WTC11 (cell line): ENCODE measurements at regions not wholly inside any gene's neighbourhood (a gene's known extent, or its start where the extent isn't known, plus 50 kb on each side); places are given as distances from the start of the nearest gene placed in this dataset.

Experiments used
- ATAC-seq: fragments of 200-7000 bp; cut with Tn5 transposase; 2 replicates; pipeline ENCODE4 v1.10.0; 2021; ENCODE audit warnings: mild to moderate bottlenecking, moderate library complexity
- CTCF ChIA-PET: fragments of 300-600 bp; sonication (Branson Sonifier 250); formaldehyde crosslinking; loops from one replicate; lab custom pipeline; 2021; ENCODE audit warnings: antibody characterized with exemption; lab: Charles Lee
- POLR2A ChIA-PET: fragments of 350-600 bp; sonication (Branson Sonifier 250); formaldehyde crosslinking; loops from one replicate; lab custom pipeline; 2021; ENCODE audit warnings: antibody characterized with exemption; lab: Charles Lee
- DNase-seq: peaks from one replicate; pipeline ENCODE4 v3.0.0; 2021; ENCODE audit warnings: low spot score
- H3K27ac Mint-ChIP-seq: 2 replicates; pipeline ENCODE4 v1.8.0; 2021; ENCODE audit warnings: mixed read lengths
- H3K27me3 Mint-ChIP-seq: 2 replicates; pipeline ENCODE4 v1.8.0; 2021; ENCODE audit warnings: low read depth, mild to moderate bottlenecking, moderate library complexity, mixed read lengths
- H3K36me3 Mint-ChIP-seq: 2 replicates; pipeline ENCODE4 v1.8.0; 2021; ENCODE audit warnings: mixed read lengths
- H3K4me1 Mint-ChIP-seq: 2 replicates; pipeline ENCODE4 v1.8.0; 2022; ENCODE audit warnings: mixed read lengths
- H3K4me3 Mint-ChIP-seq: 2 replicates; pipeline ENCODE4 v1.8.0; 2021; ENCODE audit warnings: mild to moderate bottlenecking, moderate library complexity, mixed read lengths
- H3K9me3 Mint-ChIP-seq: 2 replicates; pipeline ENCODE4 v1.8.0; 2021; ENCODE audit warnings: mixed read lengths
- ETV6 ChIP-seq: sonication (generic); formaldehyde crosslinking; IDR thresholded peaks from 2 replicates; pipeline ENCODE4 v1.8.1; 2022; ENCODE audit warnings: mild to moderate bottlenecking, missing genetic modification reagents
- GTF2I ChIP-seq: fragments of 250-450 bp; sonication (Bioruptor Pico); conservative IDR thresholded peaks from 2 replicates; pipeline ENCODE4 v1.4.0; 2021; ENCODE audit warnings: mild to moderate bottlenecking
- JAZF1 ChIP-seq: fragments of 250-450 bp; sonication (Bioruptor Pico); IDR thresholded peaks from 2 replicates; pipeline ENCODE4 v1.9.0; 2021; ENCODE audit warnings: moderate library complexity, mild to moderate bottlenecking, inconsistent platforms
- SMAD3 ChIP-seq: sonication (generic); formaldehyde crosslinking; IDR thresholded peaks from 2 replicates; pipeline ENCODE4 v1.8.0; 2022; ENCODE audit warnings: missing genetic modification reagents, mild to moderate bottlenecking, borderline replicate concordance
- SMAD4 ChIP-seq: sonication (generic); formaldehyde crosslinking; IDR thresholded peaks from 2 replicates; pipeline ENCODE4 v1.8.0; 2022; ENCODE audit warnings: mild to moderate bottlenecking, missing genetic modification reagents
- ZNF317 ChIP-seq: sonication (generic); formaldehyde crosslinking; IDR thresholded peaks from 2 replicates; pipeline ENCODE4 v1.8.1; 2023; ENCODE audit warnings: low read depth, mild to moderate bottlenecking, moderate library complexity, missing genetic modification reagents, borderline replicate concordance
- ZNF671 ChIP-seq: fragments of 250-450 bp; sonication (Bioruptor Pico); IDR thresholded peaks from 2 replicates; pipeline ENCODE4 v1.8.0; 2021; ENCODE audit warnings: mild to moderate bottlenecking
- TF ChIP-seq, protein P1 (sequence below): sonication (generic); formaldehyde crosslinking; IDR thresholded peaks from 2 replicates; pipeline ENCODE4 v1.8.0; 2023; ENCODE audit warnings: mild to moderate bottlenecking, missing genetic modification reagents
- TF ChIP-seq, protein P2 (sequence below): fragments of 250-450 bp; sonication (Bioruptor Pico); IDR thresholded peaks from 2 replicates; pipeline ENCODE4 v1.9.0; 2021; ENCODE audit warnings: mild to moderate bottlenecking
- TF ChIP-seq, protein P3 (sequence below): sonication (generic); formaldehyde crosslinking; conservative IDR thresholded peaks from 2 replicates; pipeline ENCODE4 v1.8.1; 2023; ENCODE audit warnings: mild to moderate bottlenecking, low read depth, missing genetic modification reagents, moderate library complexity
- TF ChIP-seq, protein P4 (sequence below): sonication (generic); formaldehyde crosslinking; IDR thresholded peaks from 2 replicates; pipeline ENCODE4 v1.8.1; 2022; ENCODE audit warnings: low read depth, mild to moderate bottlenecking, moderate library complexity, missing genetic modification reagents, borderline replicate concordance
- TF ChIP-seq, protein P5 (sequence below): sonication (generic); formaldehyde crosslinking; IDR thresholded peaks from 2 replicates; pipeline ENCODE4 v1.8.1; 2023; ENCODE audit warnings: mild to moderate bottlenecking, missing genetic modification reagents, borderline replicate concordance
- TF ChIP-seq, protein P6 (sequence below): sonication (generic); formaldehyde crosslinking; IDR thresholded peaks from 2 replicates; pipeline ENCODE4 v1.8.1; 2022; ENCODE audit warnings: low read depth, missing genetic modification reagents, borderline replicate concordance
- TF ChIP-seq, protein P7 (sequence below): fragments of 250-450 bp; sonication (Bioruptor Pico); IDR thresholded peaks from 2 replicates; pipeline ENCODE4 v1.9.0; 2021; ENCODE audit warnings: mild to moderate bottlenecking

DNA sequence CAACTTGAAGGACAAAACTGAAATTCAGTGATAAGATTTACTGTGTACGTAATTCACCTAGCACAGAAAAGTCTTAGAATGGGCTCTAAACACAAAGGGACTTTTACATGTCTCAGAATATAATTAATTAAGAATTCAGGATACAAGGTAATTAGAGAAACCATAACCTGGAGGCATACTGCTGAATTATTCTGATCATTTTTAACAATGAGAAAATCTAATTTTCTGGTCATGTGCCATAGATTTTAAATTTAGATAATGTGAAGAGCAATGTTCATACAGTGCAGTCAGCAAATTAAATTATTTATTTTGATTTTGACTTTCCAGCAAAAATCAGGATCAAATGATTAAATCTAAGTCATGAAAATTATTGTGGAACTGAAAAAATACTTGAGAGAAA is 67.0 kb upstream of the MTNR1B start:
- H3K27me3 Mint-ChIP-seq: no peaks in the 10 kb centered on the region
- peaks cover 9% of the 10 kb centered on the region for H3K9me3 Mint-ChIP-seq
- ATAC-seq (no peak), DNase-seq (no peak)
- ChIA-PET POLR2A (no interaction called here), CTCF (no interaction called here)
- H3K4me3 Mint-ChIP-seq: no peak overlapping the region
- H3K27ac Mint-ChIP-seq: no peak overlapping the region
- TF ChIP-seq, protein P1, sequence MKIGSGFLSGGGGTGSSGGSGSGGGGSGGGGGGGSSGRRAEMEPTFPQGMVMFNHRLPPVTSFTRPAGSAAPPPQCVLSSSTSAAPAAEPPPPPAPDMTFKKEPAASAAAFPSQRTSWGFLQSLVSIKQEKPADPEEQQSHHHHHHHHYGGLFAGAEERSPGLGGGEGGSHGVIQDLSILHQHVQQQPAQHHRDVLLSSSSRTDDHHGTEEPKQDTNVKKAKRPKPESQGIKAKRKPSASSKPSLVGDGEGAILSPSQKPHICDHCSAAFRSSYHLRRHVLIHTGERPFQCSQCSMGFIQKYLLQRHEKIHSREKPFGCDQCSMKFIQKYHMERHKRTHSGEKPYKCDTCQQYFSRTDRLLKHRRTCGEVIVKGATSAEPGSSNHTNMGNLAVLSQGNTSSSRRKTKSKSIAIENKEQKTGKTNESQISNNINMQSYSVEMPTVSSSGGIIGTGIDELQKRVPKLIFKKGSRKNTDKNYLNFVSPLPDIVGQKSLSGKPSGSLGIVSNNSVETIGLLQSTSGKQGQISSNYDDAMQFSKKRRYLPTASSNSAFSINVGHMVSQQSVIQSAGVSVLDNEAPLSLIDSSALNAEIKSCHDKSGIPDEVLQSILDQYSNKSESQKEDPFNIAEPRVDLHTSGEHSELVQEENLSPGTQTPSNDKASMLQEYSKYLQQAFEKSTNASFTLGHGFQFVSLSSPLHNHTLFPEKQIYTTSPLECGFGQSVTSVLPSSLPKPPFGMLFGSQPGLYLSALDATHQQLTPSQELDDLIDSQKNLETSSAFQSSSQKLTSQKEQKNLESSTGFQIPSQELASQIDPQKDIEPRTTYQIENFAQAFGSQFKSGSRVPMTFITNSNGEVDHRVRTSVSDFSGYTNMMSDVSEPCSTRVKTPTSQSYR (CRISPR knock-in tag): no peak
- TF ChIP-seq GTF2I (CRISPR knock-in tag) (no peak), SMAD4 (no peak)
- TF ChIP-seq, protein P2, sequence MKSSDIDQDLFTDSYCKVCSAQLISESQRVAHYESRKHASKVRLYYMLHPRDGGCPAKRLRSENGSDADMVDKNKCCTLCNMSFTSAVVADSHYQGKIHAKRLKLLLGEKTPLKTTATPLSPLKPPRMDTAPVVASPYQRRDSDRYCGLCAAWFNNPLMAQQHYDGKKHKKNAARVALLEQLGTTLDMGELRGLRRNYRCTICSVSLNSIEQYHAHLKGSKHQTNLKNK (CRISPR knock-in tag): no peak
- TF ChIP-seq, protein P3, sequence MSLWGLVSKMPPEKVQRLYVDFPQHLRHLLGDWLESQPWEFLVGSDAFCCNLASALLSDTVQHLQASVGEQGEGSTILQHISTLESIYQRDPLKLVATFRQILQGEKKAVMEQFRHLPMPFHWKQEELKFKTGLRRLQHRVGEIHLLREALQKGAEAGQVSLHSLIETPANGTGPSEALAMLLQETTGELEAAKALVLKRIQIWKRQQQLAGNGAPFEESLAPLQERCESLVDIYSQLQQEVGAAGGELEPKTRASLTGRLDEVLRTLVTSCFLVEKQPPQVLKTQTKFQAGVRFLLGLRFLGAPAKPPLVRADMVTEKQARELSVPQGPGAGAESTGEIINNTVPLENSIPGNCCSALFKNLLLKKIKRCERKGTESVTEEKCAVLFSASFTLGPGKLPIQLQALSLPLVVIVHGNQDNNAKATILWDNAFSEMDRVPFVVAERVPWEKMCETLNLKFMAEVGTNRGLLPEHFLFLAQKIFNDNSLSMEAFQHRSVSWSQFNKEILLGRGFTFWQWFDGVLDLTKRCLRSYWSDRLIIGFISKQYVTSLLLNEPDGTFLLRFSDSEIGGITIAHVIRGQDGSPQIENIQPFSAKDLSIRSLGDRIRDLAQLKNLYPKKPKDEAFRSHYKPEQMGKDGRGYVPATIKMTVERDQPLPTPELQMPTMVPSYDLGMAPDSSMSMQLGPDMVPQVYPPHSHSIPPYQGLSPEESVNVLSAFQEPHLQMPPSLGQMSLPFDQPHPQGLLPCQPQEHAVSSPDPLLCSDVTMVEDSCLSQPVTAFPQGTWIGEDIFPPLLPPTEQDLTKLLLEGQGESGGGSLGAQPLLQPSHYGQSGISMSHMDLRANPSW: no peak
- H3K36me3 Mint-ChIP-seq: 0 out of 2 replicates have a peak, but pooled peaks cover 3% of the 10 kb centered on the region
- H3K4me1 Mint-ChIP-seq: peaks cover 3% of the 10 kb centered on the region; the same call in 1 of the 2 replicates

DNA sequence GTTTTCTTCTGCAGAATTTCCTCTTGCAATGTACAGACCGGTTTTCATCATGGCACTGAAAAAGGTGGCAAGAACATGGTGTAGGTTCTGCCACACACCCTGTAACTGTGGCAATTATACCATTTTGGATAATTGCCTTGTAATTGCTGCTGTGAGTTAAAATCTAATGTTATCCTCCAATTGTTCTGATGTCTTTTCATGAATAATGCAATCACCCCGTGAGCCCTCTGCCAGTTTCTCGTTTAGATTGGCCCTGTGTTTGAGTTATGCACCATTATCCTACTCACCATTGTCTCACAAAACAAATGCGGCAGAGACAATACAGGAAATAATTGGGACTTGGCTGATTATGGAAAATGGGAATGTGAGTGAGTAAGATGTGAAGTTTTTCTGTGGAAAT is 61.8 kb upstream of the MTNR1B start:
- CTCF ChIA-PET: no interaction called here
- DNase-seq: no peak
- no peak for ATAC-seq
- no peak for TF ChIP-seq JAZF1
- no peak for TF ChIP-seq SMAD3 (CRISPR knock-in tag)
- TF ChIP-seq, protein P4, sequence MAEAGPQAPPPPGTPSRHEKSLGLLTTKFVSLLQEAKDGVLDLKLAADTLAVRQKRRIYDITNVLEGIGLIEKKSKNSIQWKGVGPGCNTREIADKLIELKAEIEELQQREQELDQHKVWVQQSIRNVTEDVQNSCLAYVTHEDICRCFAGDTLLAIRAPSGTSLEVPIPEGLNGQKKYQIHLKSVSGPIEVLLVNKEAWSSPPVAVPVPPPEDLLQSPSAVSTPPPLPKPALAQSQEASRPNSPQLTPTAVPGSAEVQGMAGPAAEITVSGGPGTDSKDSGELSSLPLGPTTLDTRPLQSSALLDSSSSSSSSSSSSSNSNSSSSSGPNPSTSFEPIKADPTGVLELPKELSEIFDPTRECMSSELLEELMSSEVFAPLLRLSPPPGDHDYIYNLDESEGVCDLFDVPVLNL (CRISPR knock-in tag): no peak
- TF ChIP-seq ZNF671: no peak
- TF ChIP-seq ZNF317 (CRISPR knock-in tag): no peak
- Mint-ChIP-seq H3K27me3 (no peaks in the 10 kb centered on the region), H3K4me1 (peaks cover 9% of the 10 kb centered on the region), H3K9me3 (peaks cover 5% of the 10 kb centered on the region), H3K36me3 (0 out of 2 replicates have a peak, but pooled peaks cover 3% of the 10 kb centered on the region), H3K27ac (no peak overlapping the region), H3K4me3 (no peak overlapping the region)
- POLR2A ChIA-PET: no interaction called here

DNA sequence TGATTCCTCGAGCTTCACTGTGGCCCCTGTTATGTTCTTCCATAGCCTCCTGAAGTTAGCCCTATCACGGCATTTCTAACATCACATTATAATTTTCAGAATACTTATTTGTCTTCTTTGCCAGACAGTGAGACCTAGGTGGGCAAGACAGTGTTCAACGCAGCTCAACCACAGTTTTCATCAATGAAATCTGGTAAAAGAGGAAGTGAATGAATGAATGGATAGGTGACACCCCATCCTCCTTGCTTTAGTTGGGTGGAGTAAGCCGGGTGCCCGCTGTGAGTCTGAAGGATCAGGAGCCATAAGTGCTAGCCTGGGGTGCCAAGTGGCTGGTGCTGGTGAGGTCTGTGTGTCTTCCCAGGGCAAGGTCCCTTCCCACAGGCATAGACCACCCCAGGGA is 60.2 kb upstream of the MTNR1B start:
- H3K9me3 Mint-ChIP-seq: peaks cover 3% of the 10 kb centered on the region
- TF ChIP-seq, protein P5, sequence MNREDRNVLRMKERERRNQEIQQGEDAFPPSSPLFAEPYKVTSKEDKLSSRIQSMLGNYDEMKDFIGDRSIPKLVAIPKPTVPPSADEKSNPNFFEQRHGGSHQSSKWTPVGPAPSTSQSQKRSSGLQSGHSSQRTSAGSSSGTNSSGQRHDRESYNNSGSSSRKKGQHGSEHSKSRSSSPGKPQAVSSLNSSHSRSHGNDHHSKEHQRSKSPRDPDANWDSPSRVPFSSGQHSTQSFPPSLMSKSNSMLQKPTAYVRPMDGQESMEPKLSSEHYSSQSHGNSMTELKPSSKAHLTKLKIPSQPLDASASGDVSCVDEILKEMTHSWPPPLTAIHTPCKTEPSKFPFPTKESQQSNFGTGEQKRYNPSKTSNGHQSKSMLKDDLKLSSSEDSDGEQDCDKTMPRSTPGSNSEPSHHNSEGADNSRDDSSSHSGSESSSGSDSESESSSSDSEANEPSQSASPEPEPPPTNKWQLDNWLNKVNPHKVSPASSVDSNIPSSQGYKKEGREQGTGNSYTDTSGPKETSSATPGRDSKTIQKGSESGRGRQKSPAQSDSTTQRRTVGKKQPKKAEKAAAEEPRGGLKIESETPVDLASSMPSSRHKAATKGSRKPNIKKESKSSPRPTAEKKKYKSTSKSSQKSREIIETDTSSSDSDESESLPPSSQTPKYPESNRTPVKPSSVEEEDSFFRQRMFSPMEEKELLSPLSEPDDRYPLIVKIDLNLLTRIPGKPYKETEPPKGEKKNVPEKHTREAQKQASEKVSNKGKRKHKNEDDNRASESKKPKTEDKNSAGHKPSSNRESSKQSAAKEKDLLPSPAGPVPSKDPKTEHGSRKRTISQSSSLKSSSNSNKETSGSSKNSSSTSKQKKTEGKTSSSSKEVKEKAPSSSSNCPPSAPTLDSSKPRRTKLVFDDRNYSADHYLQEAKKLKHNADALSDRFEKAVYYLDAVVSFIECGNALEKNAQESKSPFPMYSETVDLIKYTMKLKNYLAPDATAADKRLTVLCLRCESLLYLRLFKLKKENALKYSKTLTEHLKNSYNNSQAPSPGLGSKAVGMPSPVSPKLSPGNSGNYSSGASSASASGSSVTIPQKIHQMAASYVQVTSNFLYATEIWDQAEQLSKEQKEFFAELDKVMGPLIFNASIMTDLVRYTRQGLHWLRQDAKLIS (CRISPR knock-in tag): no peak
- TF ChIP-seq, protein P6, sequence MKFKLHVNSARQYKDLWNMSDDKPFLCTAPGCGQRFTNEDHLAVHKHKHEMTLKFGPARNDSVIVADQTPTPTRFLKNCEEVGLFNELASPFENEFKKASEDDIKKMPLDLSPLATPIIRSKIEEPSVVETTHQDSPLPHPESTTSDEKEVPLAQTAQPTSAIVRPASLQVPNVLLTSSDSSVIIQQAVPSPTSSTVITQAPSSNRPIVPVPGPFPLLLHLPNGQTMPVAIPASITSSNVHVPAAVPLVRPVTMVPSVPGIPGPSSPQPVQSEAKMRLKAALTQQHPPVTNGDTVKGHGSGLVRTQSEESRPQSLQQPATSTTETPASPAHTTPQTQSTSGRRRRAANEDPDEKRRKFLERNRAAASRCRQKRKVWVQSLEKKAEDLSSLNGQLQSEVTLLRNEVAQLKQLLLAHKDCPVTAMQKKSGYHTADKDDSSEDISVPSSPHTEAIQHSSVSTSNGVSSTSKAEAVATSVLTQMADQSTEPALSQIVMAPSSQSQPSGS (CRISPR knock-in tag): no peak
- TF ChIP-seq, protein P7, sequence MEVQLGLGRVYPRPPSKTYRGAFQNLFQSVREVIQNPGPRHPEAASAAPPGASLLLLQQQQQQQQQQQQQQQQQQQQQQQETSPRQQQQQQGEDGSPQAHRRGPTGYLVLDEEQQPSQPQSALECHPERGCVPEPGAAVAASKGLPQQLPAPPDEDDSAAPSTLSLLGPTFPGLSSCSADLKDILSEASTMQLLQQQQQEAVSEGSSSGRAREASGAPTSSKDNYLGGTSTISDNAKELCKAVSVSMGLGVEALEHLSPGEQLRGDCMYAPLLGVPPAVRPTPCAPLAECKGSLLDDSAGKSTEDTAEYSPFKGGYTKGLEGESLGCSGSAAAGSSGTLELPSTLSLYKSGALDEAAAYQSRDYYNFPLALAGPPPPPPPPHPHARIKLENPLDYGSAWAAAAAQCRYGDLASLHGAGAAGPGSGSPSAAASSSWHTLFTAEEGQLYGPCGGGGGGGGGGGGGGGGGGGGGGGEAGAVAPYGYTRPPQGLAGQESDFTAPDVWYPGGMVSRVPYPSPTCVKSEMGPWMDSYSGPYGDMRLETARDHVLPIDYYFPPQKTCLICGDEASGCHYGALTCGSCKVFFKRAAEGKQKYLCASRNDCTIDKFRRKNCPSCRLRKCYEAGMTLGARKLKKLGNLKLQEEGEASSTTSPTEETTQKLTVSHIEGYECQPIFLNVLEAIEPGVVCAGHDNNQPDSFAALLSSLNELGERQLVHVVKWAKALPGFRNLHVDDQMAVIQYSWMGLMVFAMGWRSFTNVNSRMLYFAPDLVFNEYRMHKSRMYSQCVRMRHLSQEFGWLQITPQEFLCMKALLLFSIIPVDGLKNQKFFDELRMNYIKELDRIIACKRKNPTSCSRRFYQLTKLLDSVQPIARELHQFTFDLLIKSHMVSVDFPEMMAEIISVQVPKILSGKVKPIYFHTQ (CRISPR knock-in tag): no peak
- TF ChIP-seq ETV6 (no peak), JAZF1 (no peak)
- H3K4me3 Mint-ChIP-seq: no peak overlapping the region
- no peak overlapping the region for H3K27ac Mint-ChIP-seq
- H3K27me3 Mint-ChIP-seq: no peaks in the 10 kb centered on the region
- ChIA-PET CTCF (no interaction called here), POLR2A (no interaction called here)
- H3K36me3 Mint-ChIP-seq: 0 out of 2 replicates have a peak, but pooled peaks cover 2% of the 10 kb centered on the region
- DNase-seq (no peak), ATAC-seq (no peak)
- H3K4me1 Mint-ChIP-seq: peaks cover 9% of the 10 kb centered on the region
